ENCODE measurements at regions not wholly inside any gene's neighbourhood (a gene's known extent, or its start where the extent isn't known, plus 50 kb on each side); places are given as distances from the start of the nearest gene placed in this dataset.

DNA sequence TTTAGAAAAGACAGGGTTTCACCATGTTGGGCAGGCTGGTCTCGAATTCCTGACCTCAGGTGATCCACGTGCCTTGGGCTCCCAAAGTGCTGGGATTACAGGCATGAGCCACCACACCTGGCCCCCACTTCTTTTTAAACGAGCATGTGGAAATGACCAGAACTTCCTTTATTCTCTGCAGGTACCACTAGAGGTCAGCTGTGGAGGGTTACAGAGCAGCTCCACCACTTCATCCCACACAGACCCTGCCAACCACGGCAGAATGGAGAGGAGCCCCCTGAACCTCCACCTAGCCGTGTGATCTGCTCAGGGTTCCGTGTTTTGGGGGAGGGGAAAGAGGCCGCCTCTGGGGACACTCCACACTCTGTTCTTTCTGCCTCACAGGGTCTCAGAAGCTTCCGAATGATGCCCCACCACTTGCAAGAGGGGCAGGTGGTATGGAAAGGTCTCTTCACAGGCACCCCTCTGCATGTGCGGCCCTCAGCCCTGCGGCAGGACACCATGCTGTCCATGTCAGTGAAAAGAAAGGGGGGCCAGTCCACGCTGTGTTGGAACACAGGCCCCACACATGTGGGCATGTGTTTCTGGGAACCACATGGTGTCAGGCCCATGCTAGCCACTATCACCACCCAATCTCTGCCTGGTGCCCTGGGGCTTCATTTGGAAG lies 465.0 kb downstream of the TSHZ3 start:
- TF ChIP-seq, protein P1, sequence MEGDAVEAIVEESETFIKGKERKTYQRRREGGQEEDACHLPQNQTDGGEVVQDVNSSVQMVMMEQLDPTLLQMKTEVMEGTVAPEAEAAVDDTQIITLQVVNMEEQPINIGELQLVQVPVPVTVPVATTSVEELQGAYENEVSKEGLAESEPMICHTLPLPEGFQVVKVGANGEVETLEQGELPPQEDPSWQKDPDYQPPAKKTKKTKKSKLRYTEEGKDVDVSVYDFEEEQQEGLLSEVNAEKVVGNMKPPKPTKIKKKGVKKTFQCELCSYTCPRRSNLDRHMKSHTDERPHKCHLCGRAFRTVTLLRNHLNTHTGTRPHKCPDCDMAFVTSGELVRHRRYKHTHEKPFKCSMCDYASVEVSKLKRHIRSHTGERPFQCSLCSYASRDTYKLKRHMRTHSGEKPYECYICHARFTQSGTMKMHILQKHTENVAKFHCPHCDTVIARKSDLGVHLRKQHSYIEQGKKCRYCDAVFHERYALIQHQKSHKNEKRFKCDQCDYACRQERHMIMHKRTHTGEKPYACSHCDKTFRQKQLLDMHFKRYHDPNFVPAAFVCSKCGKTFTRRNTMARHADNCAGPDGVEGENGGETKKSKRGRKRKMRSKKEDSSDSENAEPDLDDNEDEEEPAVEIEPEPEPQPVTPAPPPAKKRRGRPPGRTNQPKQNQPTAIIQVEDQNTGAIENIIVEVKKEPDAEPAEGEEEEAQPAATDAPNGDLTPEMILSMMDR (conservative IDR thresholded peaks at IDR 0.05 in 1 of 2, IDR thresholded peaks at IDR 0.05 in 1 of 2; ENCODE audit: low read depth in 1 of 2, low read length in 2 of 2) = no peak
- no peak for TF ChIP-seq EZH2 (IDR thresholded peaks at IDR 0.05; ENCODE audit: low read length, missing control alignments)

Measured in fibroblast of lung (primary cell).